Gastroesophageal sphincter (tissue), 4 donors: ENCODE measurements at regions not wholly inside any gene's neighbourhood (a gene's known extent, or its start where the extent isn't known, plus 50 kb on each side); places are given as distances from the start of the nearest gene placed in this dataset.

Experiments
- ATAC-seq: fragments of 150-250 bp; one replicate; pipeline ENCODE4 v1.9.1; 2016; ENCODE audit warnings: mild to moderate bottlenecking, moderate library complexity
- H3K27ac ChIP-seq, 4 donors: fragments of 200-600 bp; sonication (generic) in 3 of 4; 1 replicate in 3 of 4; 2 replicates in 1 of 4; pipeline ENCODE4 v1.5.1; 2016 to 2019
- H3K27me3 ChIP-seq: fragments of 200-600 bp; sonication (generic); one replicate; pipeline ENCODE4 v1.5.1; 2019
- H3K36me3 ChIP-seq, 2 donors: fragments of 200-600 bp; sonication (generic); one replicate each; pipeline ENCODE4 v1.5.1; 2019; ENCODE audit warnings: control low read depth in 1 of 2
- H3K4me1 ChIP-seq, 3 donors: fragments of 200-600 bp; sonication (generic); 1 replicate in 2 of 3; 2 replicates in 1 of 3; pipeline ENCODE4 v1.5.1; 2016 to 2019; ENCODE audit warnings: control low read depth in 2 of 3
- H3K4me3 ChIP-seq, 2 donors: fragments of 200-600 bp; sonication (generic); one replicate each; pipeline ENCODE4 v1.5.1; 2019; ENCODE audit warnings: mild to moderate bottlenecking in 1 of 2, moderate library complexity in 1 of 2
- H3K9me3 ChIP-seq, 3 donors: fragments of 200-600 bp; sonication (generic); one replicate each; pipeline ENCODE4 v1.5.1; 2017 to 2019; ENCODE audit warnings: control low read depth in 2 of 3
- CTCF ChIP-seq, 4 experiments: fragments of 200-600 bp in 2 of 4; fragments of 450-650 bp in 2 of 4; sonication (generic) in 1 of 4; IDR thresholded peaks; one replicate each; pipeline ENCODE4 v1.5.1; 2017 to 2019; ENCODE audit warnings: antibody characterized with exemption in 4 of 4, mild to moderate bottlenecking in 2 of 4, moderate library complexity in 2 of 4
- EP300 ChIP-seq: sonication (generic); formaldehyde crosslinking; IDR thresholded peaks from one replicate; pipeline ENCODE4 v1.6.1; 2017; ENCODE audit warnings: antibody characterized with exemption, mild to moderate bottlenecking
- POLR2A ChIP-seq, 2 donors: fragments of 450-650 bp; IDR thresholded peaks; one replicate each; pipeline ENCODE4 v1.6.1; 2017; ENCODE audit warnings: antibody characterized with exemption in 2 of 2, mild to moderate bottlenecking in 2 of 2, moderate library complexity in 1 of 2
- POLR2AphosphoS5 ChIP-seq: sonication (generic); formaldehyde crosslinking; IDR thresholded peaks from one replicate; pipeline ENCODE4 v1.6.1; 2017; ENCODE audit warnings: antibody characterized with exemption
- WGBS, 2 donors: methylation state at CpG; one replicate each; pipeline ENCODE4 v1.1.5; 2018; ENCODE audit warnings: low coverage in 1 of 2; 5-methylcytosine and 5-hydroxymethylcytosine counted together

- H3K27ac ChIP-seq = no peak overlapping the region
- 21% methylated on average over 2 of the region's 2 CpGs; no CpG with 5 or more reads in 1 of the 2 donors for WGBS, 2 donors
- no peak for ATAC-seq
- TF ChIP-seq POLR2A (IDR thresholded peaks at IDR 0.05) (no peak), EP300 (no peak), POLR2AphosphoS5 (no peak), CTCF (IDR thresholded peaks at IDR 0.05) (no peak)
- no peak overlapping the region for H3K4me3 ChIP-seq
- H3K27me3 ChIP-seq = no peaks in the 10 kb centered on the region
- no peaks in the 10 kb centered on the region for H3K9me3 ChIP-seq
- H3K36me3 ChIP-seq = no peaks in the 10 kb centered on the region
- H3K4me1 ChIP-seq = no peaks in the 10 kb centered on the region
Observed at GRCh38 chr15:37771465-37771864, 163.0 kb upstream of the TMCO5A start.

GRCh38 chr15:37773111-37773860 is 161.2 kb upstream of the TMCO5A start:
- TF ChIP-seq POLR2AphosphoS5 = no peak
- H3K9me3 ChIP-seq = peaks cover 0 to 9% (median 0%) of the 10 kb centered on the region in 3 donors
- H3K4me1 ChIP-seq = no peaks in the 10 kb centered on the region
- no peak overlapping the region for H3K4me3 ChIP-seq
- 82 to 85% methylated on average over 4 of the region's 4 CpGs for WGBS, 2 donors
- no peaks in the 10 kb centered on the region for H3K36me3 ChIP-seq
- no peak overlapping the region for H3K27ac ChIP-seq
- ATAC-seq = no peak
- no peaks in the 10 kb centered on the region for H3K27me3 ChIP-seq

GRCh38 chr15:37774961-37775360 is 159.5 kb upstream of the TMCO5A start:
- Histone ChIP-seq H3K9me3 (peaks cover 0 to 9% (median 0%) of the 10 kb centered on the region in 3 donors), H3K27ac (no peak overlapping the region), H3K27me3 (no peaks in the 10 kb centered on the region), H3K4me3 (no peak overlapping the region), H3K36me3 (no peaks in the 10 kb centered on the region), H3K4me1 (no peaks in the 10 kb centered on the region)
- TF ChIP-seq EP300 = no peak
- no peak for TF ChIP-seq POLR2A (IDR thresholded peaks at IDR 0.05)
- TF ChIP-seq POLR2AphosphoS5 = no peak
- no peak for TF ChIP-seq CTCF (IDR thresholded peaks at IDR 0.05)
- 48 to 68% methylated on average over 2 of the region's 2 CpGs for WGBS, 2 donors
- ATAC-seq = no peak

- Histone ChIP-seq H3K36me3 (no peaks in the 10 kb centered on the region), H3K27me3 (no peaks in the 10 kb centered on the region), H3K9me3 (peaks cover 0 to 9% (median 0%) of the 10 kb centered on the region in 3 donors), H3K4me3 (no peak overlapping the region), H3K4me1 (no peaks in the 10 kb centered on the region), H3K27ac (no peak overlapping the region)
- TF ChIP-seq POLR2A (IDR thresholded peaks at IDR 0.05) (no peak), POLR2AphosphoS5 (no peak), CTCF (IDR thresholded peaks at IDR 0.05) (no peak), EP300 (no peak)
- 91 to 96% methylated on average over 3 of the region's 3 CpGs for WGBS, 2 donors
- no peak for ATAC-seq
Observed at GRCh38 chr15:37777006-37777405, 157.4 kb upstream of the TMCO5A start.

GRCh38 chr15:37783290-37783689 is 151.2 kb upstream of the TMCO5A start:
- no peak overlapping the region for H3K27ac ChIP-seq
- no peak overlapping the region for H3K4me3 ChIP-seq
- ATAC-seq = no peak

More at GRCh38 chr15:37783290-37783689, 151.2 kb upstream of the TMCO5A start:
- no peaks in the 10 kb centered on the region for H3K27me3 ChIP-seq
- TF ChIP-seq POLR2AphosphoS5 = no peak
- TF ChIP-seq EP300 = no peak
- TF ChIP-seq CTCF (IDR thresholded peaks at IDR 0.05) = no peak
- no peak for TF ChIP-seq POLR2A (IDR thresholded peaks at IDR 0.05)
- WGBS, 2 donors = 78% methylated on average over 2 of the region's 2 CpGs
- no peaks in the 10 kb centered on the region for H3K4me1 ChIP-seq
- H3K36me3 ChIP-seq = no peaks in the 10 kb centered on the region
- no peaks in the 10 kb centered on the region for H3K9me3 ChIP-seq
